Panc1 (cell line): ENCODE measurements at regions not wholly inside any gene's neighbourhood (a gene's known extent, or its start where the extent isn't known, plus 50 kb on each side); places are given as distances from the start of the nearest gene placed in this dataset.
"Not testable (repeated sequence)": the region's sequence is repeated elsewhere in the genome, so short reads cannot be mapped to it uniquely, and the experiment has no call there.

ENCODE experiments used
- ATAC-seq: fragments of 200-7000 bp; cut with Tn5 transposase; 2 replicates; pipeline ENCODE4 v1.9.1; 2020; ENCODE audit warnings: mild to moderate bottlenecking, moderate library complexity
- BruUV-seq: library from RNA; stranded (reverse); fragments of 400-500 nt; replicated peaks from 2 replicates; lab custom pipeline; 2021; lab: Mats Ljungman, UMichigan
- CTCF ChIA-PET: fragments of 300-600 bp; sonication (Branson Sonifier 250); formaldehyde crosslinking; loops from one replicate; lab custom pipeline; 2022; ENCODE audit warnings: antibody characterized with exemption; lab: Charles Lee
- POLR2A ChIA-PET: fragments of 300-600 bp; sonication (Branson Sonifier 250); formaldehyde crosslinking; loops from one replicate; lab custom pipeline; 2022; ENCODE audit warnings: antibody characterized with exemption; lab: Charles Lee
- DNase-seq: peaks from one replicate; pipeline ENCODE4 v3.0.0-alpha.2; 2010; ENCODE audit warnings: low read depth, low spot score
- H3K27ac ChIP-seq: 2 replicates; pipeline ENCODE4 v1.5.1; 2011; ENCODE audit warnings: mild to moderate bottlenecking, low read length, inconsistent platforms
- H3K27me3 ChIP-seq: fragments of 200-500 bp; sonication (Bioruptor generic); 2 replicates; pipeline ENCODE4 v1.6.0; 2014; ENCODE audit warnings: low read length, inconsistent platforms; ENCODE audit not compliant: control insufficient read depth, insufficient read depth
- H3K36me3 ChIP-seq: fragments of 200-500 bp; sonication (Bioruptor generic); 2 replicates; pipeline ENCODE4 v1.5.1; 2014; ENCODE audit warnings: inconsistent platforms, mild to moderate bottlenecking, low read length, moderate library complexity; ENCODE audit not compliant: control insufficient read depth, insufficient read depth
- H3K4me1 ChIP-seq: 2 replicates; pipeline ENCODE4 v1.5.1; 2011; ENCODE audit warnings: inconsistent platforms, mild to moderate bottlenecking, low read length, moderate library complexity; ENCODE audit not compliant: control insufficient read depth, insufficient read depth
- H3K4me3 ChIP-seq, 2 experiments: 2 replicates each; pipeline ENCODE4 v1.5.1; 2011 to 2012; ENCODE audit warnings: low read depth in 2 of 2, low read length in 2 of 2, mild to moderate bottlenecking in 2 of 2, inconsistent platforms in 1 of 2, moderate library complexity in 1 of 2
- H3K9me3 ChIP-seq: fragments of 200-500 bp; sonication (Bioruptor generic); 2 replicates; pipeline ENCODE4 v1.5.1; 2014; ENCODE audit warnings: low read depth, mild to moderate bottlenecking, inconsistent platforms, low read length, moderate library complexity; ENCODE audit not compliant: control insufficient read depth, insufficient read depth
- CTCF ChIP-seq: fragments of 450-650 bp; IDR thresholded peaks from 2 replicates; pipeline ENCODE4 v1.5.1; 2017; ENCODE audit warnings: mild to moderate bottlenecking
- POLR2AphosphoS5 ChIP-seq: IDR thresholded peaks from 2 replicates; pipeline ENCODE4 v1.6.1; 2012; ENCODE audit warnings: mild to moderate bottlenecking, low read depth, low read length, moderate library complexity
- REST ChIP-seq, 2 experiments: IDR thresholded peaks; 2 replicates each; pipeline ENCODE4 v1.6.1; 2011 to 2012; ENCODE audit warnings: low read depth in 2 of 2, control low read depth in 1 of 2, low read length in 1 of 2, mild to moderate bottlenecking in 1 of 2, moderate library complexity in 1 of 2; ENCODE audit not compliant: insufficient read depth in 1 of 2
- SIN3A ChIP-seq: IDR thresholded peaks from 2 replicates; pipeline ENCODE4 v1.6.1; 2012; ENCODE audit warnings: low read depth, mild to moderate bottlenecking, low read length, moderate library complexity, borderline replicate concordance; ENCODE audit not compliant: insufficient read depth
- TCF7L2 ChIP-seq: IDR thresholded peaks from 2 replicates; pipeline ENCODE4 v1.6.1; 2011; ENCODE audit warnings: mild to moderate bottlenecking, low read depth, low read length, inconsistent platforms
- in situ Hi-C: cut with HindIII; loops from 2 replicates; pipeline ENCODE4 v1.10.0; 2016; ENCODE audit warnings: low sequenced_read_pairs, low pct_unique_long_range_greater_than_20kb
- intact Hi-C: fragments of 100-400 bp; cut with micrococcal nuclease; formaldehyde crosslinking; loops from one replicate; pipeline ENCODE4 v1.10.0; 2022; ENCODE audit not compliant: unreplicated experiment

GRCh38 chr3:5769825-5770224 is 582.3 kb downstream of the EDEM1 start:
- no peaks in the 10 kb centered on the region for H3K4me1 ChIP-seq
- H3K4me3 ChIP-seq = no peak overlapping the region
- no TSS peak for BruUV-seq
- POLR2A ChIA-PET = no interaction called here
- CTCF ChIA-PET = no interaction called here
- ATAC-seq = no peak
- no peaks in the 10 kb centered on the region for H3K36me3 ChIP-seq
- intact Hi-C loops (no loop called here), in situ Hi-C loops (no loop called here)
- H3K9me3 ChIP-seq = no peaks in the 10 kb centered on the region
- no peak overlapping the region for H3K27ac ChIP-seq
- TF ChIP-seq CTCF = no peak
- no peak for TF ChIP-seq TCF7L2
- no peak for TF ChIP-seq REST (IDR thresholded peaks at IDR 0.05; ENCODE audit: insufficient read depth in 1 of 2, low read depth in 2 of 2, low read length in 1 of 2)
- no peak for TF ChIP-seq SIN3A
- no peak for TF ChIP-seq POLR2AphosphoS5
- no peaks in the 10 kb centered on the region for H3K27me3 ChIP-seq
- no peak for DNase-seq

- no TSS peak for BruUV-seq
- in situ Hi-C loops (no loop called here), intact Hi-C loops (no loop called here)
- no peaks in the 10 kb centered on the region for H3K36me3 ChIP-seq
- ChIA-PET POLR2A (no interaction called here), CTCF (no interaction called here)
- H3K4me3 ChIP-seq = no peak overlapping the region
- H3K27ac ChIP-seq = no peak overlapping the region
- no peak for ATAC-seq
- H3K27me3 ChIP-seq = no peaks in the 10 kb centered on the region
- H3K9me3 ChIP-seq = no peaks in the 10 kb centered on the region
- DNase-seq = no peak
- no peaks in the 10 kb centered on the region for H3K4me1 ChIP-seq
- TF ChIP-seq TCF7L2 (no peak), REST (IDR thresholded peaks at IDR 0.05; ENCODE audit: insufficient read depth in 1 of 2, low read depth in 2 of 2, low read length in 1 of 2) (no peak), CTCF (no peak), POLR2AphosphoS5 (no peak), SIN3A (no peak)
Observed at GRCh38 chr3:5774337-5774736, 586.8 kb downstream of the EDEM1 start.

GRCh38 chr3:5775100-5775499 is 587.6 kb downstream of the EDEM1 start:
- POLR2A ChIA-PET, H3K36me3 ChIP-seq, intact Hi-C loops, BruUV-seq, H3K27me3 ChIP-seq, H3K27ac ChIP-seq, CTCF ChIA-PET, H3K4me1 ChIP-seq, DNase-seq, ATAC-seq, in situ Hi-C loops, H3K4me3 ChIP-seq, H3K9me3 ChIP-seq: not testable (repeated sequence)
